SW 1271 (cell line): ENCODE measurements at regions not wholly inside any gene's neighbourhood (a gene's known extent, or its start where the extent isn't known, plus 50 kb on each side); places are given as distances from the start of the nearest gene placed in this dataset.

Experiments used
- DNase-seq, 2 experiments: peaks; one replicate each; lab custom pipeline; 2025; lab: John Stamatoyannopoulos, UW

- no peak for DNase-seq
Observed at GRCh38 chr16:61596655-61597054, 439.6 kb downstream of the CDH8 start.

DNA sequence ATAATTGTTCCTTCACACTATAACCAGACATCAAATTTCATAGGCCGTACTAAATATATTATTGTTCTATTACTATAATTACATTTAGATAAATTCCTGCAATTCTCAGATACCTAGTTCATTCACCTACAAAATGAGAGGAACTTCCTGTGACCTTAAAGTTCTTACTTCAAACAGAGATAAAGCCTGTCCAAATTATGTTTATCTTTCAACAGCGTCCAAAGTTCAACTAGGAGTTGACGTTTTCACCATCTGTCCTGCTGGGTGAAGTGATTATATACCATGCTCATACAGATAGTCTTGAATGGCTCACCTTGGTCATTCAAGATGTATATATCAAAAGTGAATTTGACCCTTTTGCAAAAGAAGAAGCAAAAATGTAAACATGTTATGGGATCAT is 440.6 kb downstream of the CDH8 start:
- no peak for DNase-seq

GRCh38 chr16:61590577-61590976 is 445.7 kb downstream of the CDH8 start:
- no peak for DNase-seq

DNA sequence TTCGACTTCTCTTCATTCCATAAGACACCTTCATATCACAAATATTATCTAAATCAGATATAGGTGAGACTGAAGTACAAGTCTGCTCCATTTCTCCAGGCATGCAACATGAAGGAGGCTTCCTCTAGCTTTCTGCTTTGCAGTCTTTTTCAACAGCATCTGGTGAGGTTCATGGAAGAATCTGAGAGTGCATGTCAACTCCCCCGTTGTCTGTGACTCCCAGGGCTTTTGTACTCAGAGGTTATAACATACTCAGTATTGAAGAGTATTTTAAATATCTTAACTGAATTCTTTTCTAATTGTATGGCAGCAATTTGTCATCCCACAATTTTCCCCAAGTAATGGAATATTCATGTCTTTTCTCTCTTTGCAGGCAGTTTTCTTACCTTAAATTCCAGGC is 448.7 kb downstream of the CDH8 start:
- no peak for DNase-seq

DNA sequence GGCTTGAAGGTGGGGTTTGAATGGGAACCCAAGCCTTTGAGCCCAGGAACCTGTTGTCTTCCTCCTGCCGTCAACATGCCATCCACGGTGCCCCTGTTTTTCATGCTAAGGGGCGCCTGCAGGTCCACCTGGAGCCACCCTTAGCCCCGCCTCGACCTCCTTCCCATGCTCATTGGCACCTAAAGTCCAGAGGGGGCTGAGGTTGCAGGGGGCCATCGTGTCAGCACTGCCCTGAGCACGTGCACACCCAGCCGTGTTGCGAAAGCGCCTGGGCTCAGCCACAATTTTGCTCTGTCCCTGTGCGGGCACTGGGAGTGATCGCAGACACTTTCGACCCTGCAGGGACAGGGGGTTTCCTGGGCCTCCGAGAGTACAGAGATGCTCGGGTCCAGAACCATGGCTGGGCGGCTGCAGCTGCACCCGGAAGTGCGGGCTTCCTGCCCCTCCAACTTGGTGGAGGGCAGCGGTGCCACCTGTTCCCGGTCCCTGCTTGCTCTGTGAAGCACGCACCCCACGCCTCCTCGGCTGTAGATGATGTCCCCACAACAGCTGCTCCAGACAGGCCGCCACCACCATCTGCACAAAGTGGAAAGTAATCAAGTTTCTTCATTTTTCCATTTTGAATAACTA is 454.7 kb downstream of the CDH8 start:
- DNase-seq: no peak

GRCh38 chr16:61580579-61580978 is 455.7 kb downstream of the CDH8 start:
- no peak for DNase-seq

GRCh38 chr16:61579195-61579594 is 457.0 kb downstream of the CDH8 start:
- no peak for DNase-seq

DNA sequence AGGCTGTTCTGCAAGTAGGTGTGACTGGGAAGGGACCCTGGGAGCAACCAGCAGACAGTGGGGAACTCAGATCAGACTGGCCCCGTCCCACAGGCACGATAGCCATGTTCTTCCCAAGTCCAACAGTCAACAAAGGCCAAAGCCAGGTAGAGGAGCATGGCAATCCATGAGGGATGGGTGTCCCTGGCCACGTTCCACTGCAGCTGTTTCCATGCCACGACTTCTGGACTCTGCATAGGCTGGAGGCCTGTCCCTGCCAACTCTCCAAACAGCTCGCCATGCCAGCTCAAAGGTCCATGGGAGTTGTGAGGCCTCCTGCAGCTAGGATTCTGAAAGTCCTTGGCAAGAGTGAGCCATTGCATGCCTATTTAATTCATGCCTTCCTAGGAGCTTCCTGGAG is 459.8 kb downstream of the CDH8 start:
- DNase-seq: no peak

DNA sequence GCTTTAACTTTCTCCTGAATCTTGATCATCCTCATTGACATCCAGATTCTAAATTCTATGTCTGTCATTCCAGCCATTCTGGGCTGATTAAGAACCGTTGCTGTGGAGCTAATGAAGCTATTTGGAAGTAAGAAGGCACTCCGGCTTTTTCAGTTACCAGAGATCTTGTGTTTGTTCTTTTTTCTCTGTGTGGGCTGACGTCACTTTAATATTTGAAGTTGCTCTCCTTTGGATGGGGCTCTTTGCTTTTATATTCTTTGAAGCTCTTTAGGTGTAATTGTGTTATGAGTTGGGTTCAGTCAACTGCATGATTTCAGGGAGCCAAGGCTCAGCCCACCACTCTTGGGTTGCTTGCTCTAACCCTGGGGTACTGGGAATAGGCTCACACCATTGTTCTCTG is 460.6 kb downstream of the CDH8 start:
- DNase-seq: no peak

- no peak for DNase-seq
Observed at GRCh38 chr16:61569028-61569427, 467.2 kb downstream of the CDH8 start.

DNA sequence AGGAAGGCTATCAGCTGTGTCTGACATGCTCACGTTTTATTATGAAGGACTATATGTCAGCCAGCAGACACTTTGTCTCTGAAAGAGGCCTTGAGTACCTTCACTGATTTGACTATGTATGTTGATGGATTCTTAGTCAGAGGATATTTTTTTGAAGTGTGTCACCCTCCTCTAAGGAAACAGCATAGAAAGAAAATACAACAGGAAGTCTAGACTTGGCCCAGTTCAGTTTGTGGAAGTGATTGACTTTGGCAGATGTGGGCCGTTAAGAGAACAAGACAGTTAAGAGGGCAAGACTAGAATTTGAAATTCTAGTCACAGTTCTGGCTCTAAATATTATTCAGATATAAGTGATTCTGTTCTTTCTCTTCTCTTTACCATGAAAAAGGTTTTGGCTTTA is 471.5 kb downstream of the CDH8 start:
- no peak for DNase-seq

- DNase-seq: no peak
Observed at GRCh38 chr16:61555718-61556441, 480.4 kb downstream of the CDH8 start.

DNA sequence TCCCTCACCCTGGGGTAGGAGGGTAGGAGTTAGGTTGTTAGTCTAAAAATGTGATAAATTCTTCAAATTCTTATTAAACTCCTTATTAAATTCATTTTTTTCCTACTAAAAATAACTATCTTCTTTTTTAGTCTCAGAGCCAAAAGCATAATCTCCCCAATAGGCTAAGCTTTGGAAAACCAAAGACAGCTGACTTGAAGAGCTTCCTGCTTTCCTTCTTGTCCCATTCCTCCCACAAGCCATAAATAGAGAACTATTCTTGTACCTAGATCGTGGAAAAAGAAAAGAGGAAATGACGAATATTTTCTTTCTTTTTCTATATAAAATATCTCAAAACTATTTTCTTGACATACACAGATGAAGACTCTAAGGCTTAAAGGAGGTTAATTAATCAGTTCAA is 486.9 kb downstream of the CDH8 start:
- DNase-seq: no peak

DNA sequence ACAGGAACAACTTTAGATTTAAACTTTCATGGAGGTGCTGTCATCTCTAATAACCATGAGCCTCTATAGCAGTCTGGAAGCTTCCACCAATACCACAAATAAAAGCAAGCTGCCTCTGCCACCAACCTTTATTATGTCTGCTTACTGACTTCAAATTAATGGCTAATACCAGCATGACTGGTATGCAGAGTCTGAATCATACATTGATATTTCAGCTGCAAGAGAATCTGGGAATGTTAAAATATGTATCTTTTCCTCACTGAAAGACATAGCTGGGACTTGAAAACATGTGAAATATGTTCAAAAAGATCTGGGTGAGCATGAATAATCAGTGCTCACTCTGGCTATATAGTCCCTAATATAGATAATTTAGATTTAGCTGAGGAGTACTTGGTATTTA is 488.6 kb downstream of the CDH8 start:
- no peak for DNase-seq

GRCh38 chr16:61544165-61544564 is 492.1 kb downstream of the CDH8 start:
- no peak for DNase-seq

DNA sequence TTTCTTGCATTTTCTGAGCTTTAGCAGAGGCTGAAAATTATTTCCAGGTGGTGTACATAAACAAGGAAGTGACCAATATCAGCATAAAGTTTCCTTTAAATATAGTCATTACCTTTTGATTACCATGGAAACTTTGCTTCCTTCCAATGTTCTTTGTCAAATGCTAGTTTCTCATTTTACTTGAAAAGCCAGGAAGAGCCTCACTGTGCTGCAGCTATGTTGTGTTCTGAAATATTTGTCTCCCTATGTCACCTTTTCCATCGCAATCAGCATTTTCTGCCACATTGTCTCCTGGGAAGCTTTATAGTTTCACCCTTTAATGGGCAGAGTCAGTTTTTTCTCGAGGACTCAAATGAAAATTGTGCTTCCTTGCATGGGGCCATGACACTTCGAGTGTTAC is 496.0 kb downstream of the CDH8 start:
- no peak for DNase-seq

DNA sequence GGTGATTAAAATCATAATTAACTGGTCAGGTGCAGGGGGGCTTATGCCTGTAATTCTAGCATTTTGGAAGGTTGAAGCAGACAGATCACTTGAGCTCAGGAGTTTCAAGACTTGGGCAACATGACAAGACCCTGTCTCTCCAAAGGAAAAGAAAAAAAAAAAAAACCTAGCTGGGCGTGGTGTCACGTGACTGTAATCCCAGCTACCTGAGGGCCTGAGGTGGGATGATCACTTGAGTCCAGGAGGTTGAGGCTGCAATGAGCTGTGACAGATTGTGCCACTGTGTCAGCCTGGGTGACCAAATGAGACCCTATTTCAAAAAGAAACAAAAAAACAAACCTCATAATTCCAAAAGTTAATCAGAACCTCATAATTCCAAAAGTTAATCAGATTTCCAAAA is 505.5 kb downstream of the CDH8 start:
- no peak for DNase-seq

DNA sequence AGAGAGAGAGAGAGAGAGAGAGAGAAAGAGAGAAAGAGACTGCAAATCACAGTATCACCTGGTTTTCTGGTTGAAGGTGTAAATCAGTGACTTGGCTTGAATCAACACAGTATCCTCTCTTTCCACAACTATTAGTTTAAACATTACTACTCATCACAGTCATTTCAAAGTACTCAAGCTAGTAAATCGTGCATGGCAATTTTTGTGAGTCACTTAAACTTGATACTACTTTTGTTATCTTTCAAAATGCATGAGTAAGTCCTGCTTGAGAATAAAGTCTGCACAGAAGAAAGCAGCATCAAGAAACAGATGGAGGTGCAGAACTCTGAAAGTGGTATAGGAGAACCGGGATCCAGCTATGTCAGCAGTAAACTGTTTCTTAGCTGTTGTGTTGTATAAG is 535.4 kb downstream of the CDH8 start:
- no peak for DNase-seq

- no peak for DNase-seq
Observed at GRCh38 chr16:61480250-61480649, 556.0 kb downstream of the CDH8 start.

DNA sequence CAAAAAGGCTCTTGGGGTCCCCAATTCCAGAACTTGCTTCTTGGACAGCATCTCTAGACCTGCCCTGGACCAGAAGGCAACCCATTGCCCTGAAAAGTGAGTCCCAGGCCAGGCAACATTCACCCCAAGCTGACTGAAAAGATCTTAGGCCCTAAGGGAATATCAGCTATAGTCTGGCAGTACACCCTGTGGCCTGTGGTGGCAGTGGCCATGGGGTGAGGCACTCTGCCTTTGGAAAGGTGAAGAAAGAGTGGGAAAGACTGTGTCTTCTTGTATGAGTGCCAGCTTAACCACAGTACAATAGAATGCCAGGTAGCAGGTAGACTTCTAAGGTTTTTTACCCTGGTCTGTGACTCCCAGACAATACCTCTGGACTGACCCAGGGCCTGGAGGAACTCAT is 564.5 kb downstream of the CDH8 start:
- DNase-seq: no peak

- DNase-seq: no peak
Observed at GRCh38 chr16:61471023-61471422, 565.2 kb downstream of the CDH8 start.

DNA sequence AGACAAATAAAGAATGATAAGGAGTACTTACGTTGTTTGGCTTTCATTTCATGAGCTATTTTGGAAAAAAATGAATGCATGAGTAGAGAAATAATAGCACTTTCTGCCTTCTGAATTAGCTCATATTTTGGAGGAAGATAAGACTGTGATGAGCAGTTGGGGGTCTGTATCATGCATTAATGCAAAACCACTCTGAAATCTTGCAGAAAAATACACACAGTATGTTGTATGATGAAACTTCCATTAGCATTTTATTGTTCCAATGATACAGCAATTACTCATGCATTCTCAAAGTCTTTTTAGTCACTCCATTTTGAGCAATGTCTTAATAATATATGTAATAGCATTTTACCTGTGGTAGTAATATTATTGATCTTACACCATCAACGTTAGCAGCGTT is 571.0 kb downstream of the CDH8 start:
- no peak for DNase-seq

DNA sequence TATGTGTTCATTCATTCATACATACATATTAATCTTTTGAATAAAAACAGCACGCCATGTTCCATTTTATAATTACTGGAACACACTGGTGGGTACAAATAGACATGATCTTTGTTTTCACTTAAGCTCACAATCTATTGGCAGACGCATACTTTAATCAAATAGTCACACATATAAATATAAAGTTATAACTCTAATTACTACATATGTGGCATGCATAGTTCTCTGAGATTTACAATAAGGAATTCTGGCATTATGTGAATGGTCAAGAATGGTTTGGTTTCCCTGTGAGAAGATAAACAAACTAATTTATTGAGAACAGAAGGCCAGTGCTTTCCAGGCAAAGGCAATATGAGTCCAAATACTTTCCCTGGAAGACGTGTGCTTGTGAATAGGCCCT is 576.2 kb downstream of the CDH8 start:
- DNase-seq: no peak

GRCh38 chr16:61435346-61435745 is 600.9 kb downstream of the CDH8 start:
- no peak for DNase-seq
